ENCODE measurements at regions not wholly inside any gene's neighbourhood (a gene's known extent, or its start where the extent isn't known, plus 50 kb on each side); places are given as distances from the start of the nearest gene placed in this dataset.

GRCh38 chr11:44377121-44377520, 67.2 kb upstream of the ALX4 start:
- Histone ChIP-seq H2AFZ (ENCODE audit: insufficient read depth, low read depth, low read length, poor library complexity, severe bottlenecking) (no peak overlapping the region), H3K4me3 (ENCODE audit: control extremely low read depth in 1 of 5, extremely low read depth in 1 of 5, insufficient read depth in 1 of 5, low read depth in 2 of 5, low read length in 4 of 5) (no peak overlapping the region), H3K9ac (ENCODE audit: low read length) (no peak overlapping the region), H4K20me1 (ENCODE audit: control insufficient read depth, insufficient read depth, low read length, poor library complexity, severe bottlenecking) (no peaks in the 10 kb centered on the region), H3K4me1 (ENCODE audit: control insufficient read depth in 2 of 2, insufficient read depth in 2 of 2, low read length in 2 of 2) (no peaks in the 10 kb centered on the region), H3K27me3 (replicated peaks in 1 of 4; ENCODE audit: control extremely low read depth in 1 of 4, control insufficient read depth in 3 of 4, insufficient read depth in 4 of 4, low read length in 3 of 4) (peaks cover 0 to 8% (median 2%) of the 10 kb centered on the region in 4 experiments), H3K27ac (ENCODE audit: low read length in 2 of 2) (no peak overlapping the region), H3K9me3 (ENCODE audit: control extremely low read depth in 1 of 3, control insufficient read depth in 2 of 3, insufficient read depth in 1 of 3, low read length in 2 of 3) (peaks cover 0 to 19% (median 0%) of the 10 kb centered on the region in 3 donors), H3K4me2 (replicated peaks; ENCODE audit: low read depth, low read length, poor library complexity, severe bottlenecking) (no peak overlapping the region), H3K79me2 (ENCODE audit: control insufficient read depth, insufficient read depth, low read length) (no peaks in the 10 kb centered on the region), H3K36me3 (replicated peaks in 1 of 2; ENCODE audit: control extremely low read depth in 1 of 2, control insufficient read depth in 1 of 2, extremely low read depth in 1 of 2, insufficient read depth in 2 of 2, low read length in 1 of 2) (no peaks in the 10 kb centered on the region)
- TF ChIP-seq CTCF (IDR thresholded peaks at IDR 0.05) (no peak), EZH2 (IDR thresholded peaks at IDR 0.05; ENCODE audit: borderline replicate concordance, insufficient read depth, low read depth, low read length, poor library complexity, severe bottlenecking) (no peak)
- POLR2A ChIA-PET: no interaction called here
- CTCF ChIA-PET: no interaction called here
- 46% methylated on average over 2 of the region's 2 CpGs for WGBS (ENCODE audit: insufficient coverage)
- DNase-seq (no peak), ATAC-seq (ENCODE audit: low read depth) (no peak)
- H3K9me3 Mint-ChIP-seq (ENCODE audit: insufficient read depth): no peaks in the 10 kb centered on the region
- H3K4me3 Mint-ChIP-seq: no peak overlapping the region
- H3K27ac Mint-ChIP-seq: no peak overlapping the region
- intact Hi-C loops (cut with micrococcal nuclease): no loop called here
- peaks cover 26% of the 10 kb centered on the region for H3K27me3 Mint-ChIP-seq
- no peaks in the 10 kb centered on the region for H3K4me1 Mint-ChIP-seq

GRCh38 chr11:44377914-44378321, 68.0 kb upstream of the ALX4 start:
- Mint-ChIP-seq H3K27ac (no peak overlapping the region), H3K27me3 (peaks cover 31% of the 10 kb centered on the region), H3K9me3 (ENCODE audit: insufficient read depth) (no peaks in the 10 kb centered on the region), H3K4me1 (no peaks in the 10 kb centered on the region), H3K4me3 (no peak overlapping the region)
- Histone ChIP-seq H3K4me3 (ENCODE audit: control extremely low read depth in 1 of 5, extremely low read depth in 1 of 5, insufficient read depth in 1 of 5, low read depth in 2 of 5, low read length in 4 of 5) (no peak overlapping the region), H4K20me1 (ENCODE audit: control insufficient read depth, insufficient read depth, low read length, poor library complexity, severe bottlenecking) (no peaks in the 10 kb centered on the region), H3K4me1 (ENCODE audit: control insufficient read depth in 2 of 2, insufficient read depth in 2 of 2, low read length in 2 of 2) (no peaks in the 10 kb centered on the region), H3K27me3 (replicated peaks in 1 of 4; ENCODE audit: control extremely low read depth in 1 of 4, control insufficient read depth in 3 of 4, insufficient read depth in 4 of 4, low read length in 3 of 4) (peaks cover 0 to 8% (median 2%) of the 10 kb centered on the region in 4 experiments), H2AFZ (ENCODE audit: insufficient read depth, low read depth, low read length, poor library complexity, severe bottlenecking) (no peak overlapping the region), H3K4me2 (replicated peaks; ENCODE audit: low read depth, low read length, poor library complexity, severe bottlenecking) (no peak overlapping the region), H3K79me2 (ENCODE audit: control insufficient read depth, insufficient read depth, low read length) (no peaks in the 10 kb centered on the region), H3K36me3 (replicated peaks in 1 of 2; ENCODE audit: control extremely low read depth in 1 of 2, control insufficient read depth in 1 of 2, extremely low read depth in 1 of 2, insufficient read depth in 2 of 2, low read length in 1 of 2) (no peaks in the 10 kb centered on the region), H3K9ac (ENCODE audit: low read length) (no peak overlapping the region), H3K9me3 (ENCODE audit: control extremely low read depth in 1 of 3, control insufficient read depth in 2 of 3, insufficient read depth in 1 of 3, low read length in 2 of 3) (peaks cover 0 to 19% (median 0%) of the 10 kb centered on the region in 3 donors), H3K27ac (ENCODE audit: low read length in 2 of 2) (no peak overlapping the region)
- 86% methylated on average over 1 of the region's 4 CpGs for WGBS (ENCODE audit: insufficient coverage)
- intact Hi-C loops (cut with micrococcal nuclease): no loop called here
- ChIA-PET CTCF (no interaction called here), POLR2A (no interaction called here)
- TF ChIP-seq CTCF (IDR thresholded peaks at IDR 0.05) (no peak), EZH2 (IDR thresholded peaks at IDR 0.05; ENCODE audit: borderline replicate concordance, insufficient read depth, low read depth, low read length, poor library complexity, severe bottlenecking) (no peak)
- no peak for ATAC-seq (ENCODE audit: low read depth)
- DNase-seq: no peak
